Epithelial cell of proximal tubule (primary cell): ENCODE measurements at regions not wholly inside any gene's neighbourhood (a gene's known extent, or its start where the extent isn't known, plus 50 kb on each side); places are given as distances from the start of the nearest gene placed in this dataset.

Experiments
- DNase-seq: peaks from one replicate; pipeline ENCODE4 v3.0.0-alpha.2; 2011; ENCODE audit warnings: low read depth
- H3K4me3 ChIP-seq: 2 replicates; pipeline ENCODE4 v1.5.1; 2011; ENCODE audit warnings: low read depth, mild to moderate bottlenecking, low read length
- TF ChIP-seq, protein P1 (sequence below): conservative IDR thresholded peaks from 2 replicates; pipeline ENCODE4 v1.5.1; 2012; ENCODE audit warnings: low read depth, mild to moderate bottlenecking, low read length

DNA sequence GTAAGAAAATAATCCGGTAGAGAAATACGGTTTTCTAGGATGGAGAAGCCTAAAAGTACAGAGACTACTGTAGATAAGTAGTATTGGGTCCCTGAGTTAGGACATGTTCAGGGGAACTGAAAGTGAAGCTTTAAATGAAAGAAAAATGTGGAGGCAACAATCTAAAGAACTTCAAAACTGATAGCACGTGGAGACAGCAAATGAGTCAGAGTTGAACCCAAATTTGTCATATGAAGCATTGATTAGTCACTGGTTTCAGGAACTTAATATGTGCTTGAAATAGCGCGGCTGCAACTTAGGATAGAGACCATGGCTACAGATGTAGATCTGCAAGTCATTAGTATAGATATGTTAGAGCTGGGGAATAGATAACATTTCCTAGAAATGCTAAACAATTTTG, 1138.6 kb upstream of the SORCS1 start:
- TF ChIP-seq, protein P1, sequence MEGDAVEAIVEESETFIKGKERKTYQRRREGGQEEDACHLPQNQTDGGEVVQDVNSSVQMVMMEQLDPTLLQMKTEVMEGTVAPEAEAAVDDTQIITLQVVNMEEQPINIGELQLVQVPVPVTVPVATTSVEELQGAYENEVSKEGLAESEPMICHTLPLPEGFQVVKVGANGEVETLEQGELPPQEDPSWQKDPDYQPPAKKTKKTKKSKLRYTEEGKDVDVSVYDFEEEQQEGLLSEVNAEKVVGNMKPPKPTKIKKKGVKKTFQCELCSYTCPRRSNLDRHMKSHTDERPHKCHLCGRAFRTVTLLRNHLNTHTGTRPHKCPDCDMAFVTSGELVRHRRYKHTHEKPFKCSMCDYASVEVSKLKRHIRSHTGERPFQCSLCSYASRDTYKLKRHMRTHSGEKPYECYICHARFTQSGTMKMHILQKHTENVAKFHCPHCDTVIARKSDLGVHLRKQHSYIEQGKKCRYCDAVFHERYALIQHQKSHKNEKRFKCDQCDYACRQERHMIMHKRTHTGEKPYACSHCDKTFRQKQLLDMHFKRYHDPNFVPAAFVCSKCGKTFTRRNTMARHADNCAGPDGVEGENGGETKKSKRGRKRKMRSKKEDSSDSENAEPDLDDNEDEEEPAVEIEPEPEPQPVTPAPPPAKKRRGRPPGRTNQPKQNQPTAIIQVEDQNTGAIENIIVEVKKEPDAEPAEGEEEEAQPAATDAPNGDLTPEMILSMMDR, result no peak
- no peak overlapping the region for H3K4me3 ChIP-seq
- DNase-seq, result no peak

DNA sequence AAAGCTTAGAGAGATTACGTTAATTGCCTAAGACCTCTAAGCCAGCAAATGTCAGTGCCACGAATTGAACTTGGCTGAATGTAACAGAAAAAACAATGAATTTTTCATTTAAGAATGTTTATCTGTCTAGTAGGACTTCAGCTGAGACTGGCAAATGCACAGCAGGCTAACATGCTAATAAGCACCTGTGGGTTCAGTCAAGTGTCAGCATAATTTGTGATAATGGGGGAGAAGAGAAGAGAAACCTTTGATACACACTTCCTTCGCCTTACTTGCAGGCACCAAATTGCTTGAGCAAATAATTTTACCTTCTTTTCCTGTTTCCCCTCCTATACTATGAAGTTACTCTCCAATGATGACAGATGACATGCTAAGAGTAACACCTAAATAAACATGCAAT, 1136.5 kb upstream of the SORCS1 start:
- TF ChIP-seq, protein P1, result no peak
- no peak for DNase-seq

DNA sequence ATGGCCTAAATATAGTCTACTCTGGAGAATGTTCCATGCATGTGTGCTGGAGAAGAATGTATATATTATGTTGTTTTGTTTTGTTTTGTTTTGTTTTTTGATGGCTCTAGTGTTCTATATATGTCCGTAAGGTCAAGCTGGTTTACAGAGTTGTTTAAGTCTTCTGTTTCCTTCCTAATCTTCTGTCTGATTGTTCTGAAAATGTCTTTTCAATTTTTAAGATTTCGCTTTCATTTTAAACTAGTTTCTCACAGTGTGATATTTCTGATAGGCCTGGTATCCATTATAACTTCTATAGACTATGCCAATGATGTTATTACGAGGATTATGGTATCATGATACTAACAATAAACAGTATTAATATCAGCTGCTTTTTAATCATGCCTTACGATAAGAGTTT, 1126.3 kb upstream of the SORCS1 start:
- TF ChIP-seq, protein P1, result no peak

More for the DNA sequence above, 1136.5 kb upstream of the SORCS1 start:
- no peak overlapping the region for H3K4me3 ChIP-seq

DNA sequence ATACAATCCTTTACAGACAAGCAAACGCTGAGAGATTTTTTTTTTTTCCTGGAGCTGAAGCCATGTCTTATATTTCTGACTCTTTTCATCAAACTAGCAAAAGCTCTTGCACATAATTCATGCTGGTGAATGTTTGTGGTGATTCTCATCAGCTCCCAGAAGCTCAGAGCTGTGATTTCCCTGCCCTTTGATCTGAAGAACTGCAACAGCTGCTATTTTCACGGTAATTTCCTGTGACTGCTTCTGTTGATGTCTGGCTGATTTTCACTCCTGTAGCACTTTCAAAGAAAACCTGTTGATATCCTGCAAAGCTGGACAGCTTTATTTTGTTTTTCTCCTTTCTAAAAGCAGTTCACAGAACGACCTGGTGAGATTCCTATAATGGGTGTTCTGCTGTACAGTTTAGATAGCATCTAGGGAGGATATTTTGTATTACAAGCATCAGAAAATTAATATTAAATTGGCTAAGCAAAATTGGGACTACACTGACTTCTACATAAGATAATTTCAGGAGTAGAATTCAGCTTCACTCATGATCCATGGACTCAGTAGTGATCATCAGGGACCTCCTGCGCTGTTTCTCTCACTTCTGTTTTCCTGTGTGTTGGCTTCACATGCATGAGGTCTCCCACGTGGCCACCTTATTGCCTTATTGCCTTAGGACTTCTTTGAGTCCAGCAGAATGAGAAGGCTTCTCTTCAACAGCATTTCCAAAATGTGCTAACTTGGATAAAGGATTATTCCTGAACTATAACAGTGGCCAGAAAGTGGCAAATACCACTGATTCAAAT, 1111.6 kb upstream of the SORCS1 start:
- no peak overlapping the region for H3K4me3 ChIP-seq
- no peak for DNase-seq
- TF ChIP-seq, protein P1, result no peak

More for the DNA sequence above, 1126.3 kb upstream of the SORCS1 start:
- DNase-seq, result no peak
- no peak overlapping the region for H3K4me3 ChIP-seq

DNA sequence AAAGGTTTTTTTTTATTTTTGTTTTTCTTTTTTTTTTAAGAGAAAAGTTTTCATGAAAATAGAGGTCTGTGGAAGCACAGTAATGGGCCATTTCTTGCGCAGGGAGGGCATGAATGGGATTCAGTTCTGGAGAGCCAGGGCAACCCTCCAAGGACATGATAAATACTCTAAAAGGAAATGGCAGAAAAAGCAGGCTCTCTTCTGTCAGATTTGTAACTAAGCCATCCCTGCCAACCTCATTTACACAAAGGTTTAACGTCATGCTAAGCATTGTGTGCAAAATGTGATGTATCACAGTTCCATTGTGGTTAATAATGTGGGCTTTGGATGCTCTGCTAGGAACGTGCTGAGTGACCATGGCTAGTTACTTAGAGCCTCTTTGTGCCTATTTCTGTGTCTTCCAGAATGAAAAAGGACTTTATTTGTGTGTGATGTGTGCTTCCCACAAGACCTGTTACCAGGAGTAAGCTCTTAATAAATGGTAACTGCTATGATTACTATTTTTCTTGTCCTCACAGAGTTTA, 1095.9 kb upstream of the SORCS1 start:
- H3K4me3 ChIP-seq, result no peak overlapping the region
- TF ChIP-seq, protein P1, result no peak
- DNase-seq, result no peak

DNA sequence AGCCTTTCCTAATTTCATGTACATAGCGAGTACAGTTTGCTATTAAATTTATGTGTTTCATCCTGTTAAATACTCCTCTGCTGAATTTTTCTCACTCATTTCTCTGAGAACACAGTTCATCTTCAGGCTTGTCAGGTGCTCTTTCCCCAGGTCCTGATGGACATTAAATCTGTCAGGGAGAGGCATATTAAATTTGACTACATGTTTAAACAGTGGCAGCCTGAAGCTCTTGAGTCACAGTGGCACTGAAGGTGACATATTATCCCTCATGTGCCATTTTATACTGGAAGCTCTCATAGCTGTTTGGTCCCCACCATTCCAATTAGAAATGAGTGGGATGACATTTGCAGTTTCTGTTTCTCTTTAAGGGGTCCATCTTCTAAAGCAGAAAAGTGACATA, 1089.6 kb upstream of the SORCS1 start:
- no peak overlapping the region for H3K4me3 ChIP-seq
- TF ChIP-seq, protein P1, result no peak
- DNase-seq, result no peak

DNA sequence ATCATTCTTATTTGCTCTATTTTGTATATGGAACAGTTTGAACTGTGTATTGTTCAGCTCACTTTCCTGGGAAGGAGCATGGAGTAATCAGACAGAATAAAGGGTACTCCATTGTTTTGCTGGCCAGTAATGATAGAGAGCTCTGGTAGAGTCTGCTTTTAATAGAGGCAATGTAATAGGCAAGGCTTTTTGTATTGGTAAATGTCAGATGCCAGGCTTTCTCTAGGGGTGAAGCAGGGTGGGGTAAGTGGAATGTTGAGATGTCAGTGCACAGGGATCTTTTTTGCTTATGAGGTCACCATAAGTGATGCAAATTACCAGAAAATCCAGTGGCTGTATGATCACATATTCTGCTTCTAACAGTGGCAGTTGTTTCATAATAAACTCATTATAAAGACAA, 1088.3 kb upstream of the SORCS1 start:
- no peak for DNase-seq
- no peak overlapping the region for H3K4me3 ChIP-seq
- TF ChIP-seq, protein P1, result no peak
